Anterior cingulate cortex (tissue), 58 donors: ENCODE measurements at regions not wholly inside any gene's neighbourhood (a gene's known extent, or its start where the extent isn't known, plus 50 kb on each side); places are given as distances from the start of the nearest gene placed in this dataset.

ENCODE experiments used
- DNase-seq, 58 donors: peaks; one replicate each; lab custom pipeline; 2025; lab: John Stamatoyannopoulos, UW

GRCh38 chr17:36661047-36661666, 59.8 kb downstream of the MRM1 start:
- peak in 41 of 58 donors; percentile 6 to 66 (median 27) for DNase-seq

- DNase-seq, result peak in 1 of 58 donors; percentile 33
These were observed 60.3 kb downstream of the MRM1 start for GRCh38 chr17:36661688-36662087.

- no peak for DNase-seq
These were observed 64.0 kb downstream of the MRM1 start for GRCh38 chr17:36665417-36665816.

GRCh38 chr17:36667922-36668321, 66.5 kb downstream of the MRM1 start:
- DNase-seq, result no peak

- DNase-seq, result no peak
These were observed 67.4 kb downstream of the MRM1 start for GRCh38 chr17:36668824-36669223.

GRCh38 chr17:36671144-36671543, 69.8 kb downstream of the MRM1 start:
- DNase-seq, result no peak

- DNase-seq, result no peak
These were observed 71.1 kb downstream of the MRM1 start for GRCh38 chr17:36672403-36672918.

- DNase-seq, result no peak
These were observed 71.7 kb downstream of the MRM1 start for GRCh38 chr17:36673068-36673467.

- no peak for DNase-seq
These were observed 72.4 kb downstream of the MRM1 start for GRCh38 chr17:36673637-36674277.

- DNase-seq, result no peak
These were observed 72.9 kb downstream of the MRM1 start for GRCh38 chr17:36674278-36674650.

- no peak for DNase-seq
These were observed 73.9 kb downstream of the MRM1 start for GRCh38 chr17:36675250-36675649.

GRCh38 chr17:36675786-36676185, 74.4 kb downstream of the MRM1 start:
- no peak for DNase-seq

GRCh38 chr17:36679815-36680467, 78.6 kb downstream of the MRM1 start:
- DNase-seq, result no peak

GRCh38 chr17:36680701-36681202, 79.4 kb downstream of the MRM1 start:
- DNase-seq, result no peak

GRCh38 chr17:36682773-36683172, 81.4 kb downstream of the MRM1 start:
- no peak for DNase-seq

GRCh38 chr17:36683387-36683786, 82.0 kb downstream of the MRM1 start:
- DNase-seq, result no peak

GRCh38 chr17:36684134-36684533, 82.8 kb downstream of the MRM1 start:
- no peak for DNase-seq

- peak in 16 of 58 donors; percentile 4 to 35 (median 21) for DNase-seq
These were observed 84.8 kb downstream of the MRM1 start for GRCh38 chr17:36686123-36686669.

- DNase-seq, result no peak
These were observed 86.4 kb downstream of the MRM1 start for GRCh38 chr17:36687736-36688135.

- DNase-seq, result peak in 1 of 58 donors; percentile 6
These were observed 87.8 kb downstream of the MRM1 start for GRCh38 chr17:36689089-36689667.

- no peak for DNase-seq
These were observed 88.8 kb downstream of the MRM1 start for GRCh38 chr17:36690190-36690589.
